Cardiac septum (tissue), 1 donor: ENCODE measurements at regions not wholly inside any gene's neighbourhood (a gene's known extent, or its start where the extent isn't known, plus 50 kb on each side); places are given as distances from the start of the nearest gene placed in this dataset.
"Not testable (repeated sequence)": the region's sequence is repeated elsewhere in the genome, so short reads cannot be mapped to it uniquely, and the experiment has no call there.

Experiments used
- DNase-seq: peaks from one replicate; pipeline ENCODE4 v3.0.0-alpha.2; 2020; ENCODE audit warnings: low spot score
- intact Hi-C: fragments of 100-400 bp; cut with DNase I; formaldehyde crosslinking; loops from one replicate; pipeline ENCODE4 v1.14.0; 2022
- donor health status: DM: no; HTN: no; CAD: no.

DNA sequence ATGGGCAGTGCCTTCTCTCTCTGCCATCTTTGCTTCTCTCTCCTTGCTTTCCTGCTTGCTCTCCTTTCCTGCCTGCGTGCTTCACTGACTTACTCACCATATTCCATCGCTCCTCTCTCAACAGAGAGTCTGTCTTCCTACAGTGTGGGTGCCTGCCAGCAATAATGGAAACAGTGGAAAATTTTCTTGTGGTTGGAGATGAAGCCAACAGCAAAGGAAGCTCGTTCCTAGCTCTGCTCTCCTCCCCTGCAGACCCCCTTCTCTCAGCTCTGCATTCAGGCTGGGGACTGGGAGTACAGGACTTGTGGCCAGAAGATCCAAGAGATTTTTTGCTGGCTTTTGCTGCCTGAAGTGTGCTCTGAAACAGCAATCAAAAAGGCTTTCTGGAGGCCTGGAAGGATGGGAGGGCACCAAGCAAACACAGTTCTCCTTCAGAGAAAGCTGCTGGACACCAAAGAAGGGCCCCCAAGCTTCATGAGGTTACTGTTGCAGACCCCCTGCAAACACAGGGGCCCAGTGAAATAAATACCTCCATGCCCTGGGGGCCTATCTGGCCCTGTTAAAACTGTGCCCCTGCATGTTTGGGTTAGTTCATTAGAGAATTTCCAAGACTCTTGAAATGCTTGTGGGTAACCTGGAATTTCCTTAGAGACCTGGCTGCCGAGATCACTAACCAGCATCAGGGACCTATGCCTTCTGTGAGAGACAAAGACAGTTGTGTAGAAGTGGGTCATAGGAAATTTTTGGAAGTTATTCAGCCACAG lies 149.9 kb upstream of the RASGRP1 start:
- intact Hi-C loops, result no loop called here

DNA sequence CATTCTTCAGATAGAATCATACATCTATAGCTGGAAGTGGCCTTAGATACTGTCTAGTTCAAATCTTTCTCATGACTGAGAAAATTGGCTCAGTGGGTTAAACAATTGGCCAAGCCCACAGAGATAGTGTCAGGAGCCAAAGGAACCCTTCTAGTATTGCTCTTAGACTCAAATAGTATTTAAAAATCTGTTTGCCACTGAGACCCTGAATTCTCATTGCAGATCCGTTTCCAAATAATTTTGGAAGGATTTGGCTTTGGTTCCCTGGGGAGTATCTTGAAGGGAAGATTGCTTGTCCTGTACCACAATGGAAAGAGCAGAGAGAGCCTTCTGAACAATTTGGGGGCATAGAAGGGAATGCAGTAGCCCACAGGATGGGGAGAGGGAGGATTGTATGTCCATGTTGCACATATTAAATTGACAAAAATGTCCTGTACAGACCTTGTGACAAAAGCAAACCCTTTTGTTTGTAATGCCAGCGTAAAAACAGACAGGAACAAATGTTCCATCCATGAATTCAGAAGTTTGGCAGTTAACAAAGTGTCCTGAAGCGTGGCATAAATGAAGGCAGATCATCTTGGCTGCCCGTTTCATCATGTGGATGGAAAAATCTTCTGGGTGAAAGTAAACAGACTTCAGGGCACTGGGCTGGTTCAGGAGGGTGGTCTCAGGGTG lies 156.4 kb upstream of the RASGRP1 start:
- intact Hi-C loops, result no loop called here
- no peak for DNase-seq

More for the DNA sequence above, 149.9 kb upstream of the RASGRP1 start:
- no peak for DNase-seq

DNA sequence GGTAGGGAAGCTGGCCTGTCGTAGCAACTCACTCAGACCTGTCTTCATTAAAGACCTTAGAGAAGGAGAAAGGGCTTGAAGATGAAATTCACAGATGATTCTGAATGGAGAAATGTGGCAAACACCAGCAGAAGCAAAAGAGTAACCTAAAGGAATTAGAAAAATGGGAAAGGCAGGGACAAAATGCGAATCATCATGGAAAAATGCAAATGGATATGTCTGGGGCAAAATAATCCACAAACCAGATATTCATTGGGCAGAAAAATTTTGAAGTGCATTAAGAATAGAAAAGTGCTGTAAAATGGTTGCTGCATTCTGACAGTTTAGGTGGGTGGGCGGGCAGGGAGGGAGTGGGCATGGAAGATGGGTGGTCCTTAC lies 156.9 kb upstream of the RASGRP1 start:
- DNase-seq, result no peak
- intact Hi-C loops, result no loop called here

DNA sequence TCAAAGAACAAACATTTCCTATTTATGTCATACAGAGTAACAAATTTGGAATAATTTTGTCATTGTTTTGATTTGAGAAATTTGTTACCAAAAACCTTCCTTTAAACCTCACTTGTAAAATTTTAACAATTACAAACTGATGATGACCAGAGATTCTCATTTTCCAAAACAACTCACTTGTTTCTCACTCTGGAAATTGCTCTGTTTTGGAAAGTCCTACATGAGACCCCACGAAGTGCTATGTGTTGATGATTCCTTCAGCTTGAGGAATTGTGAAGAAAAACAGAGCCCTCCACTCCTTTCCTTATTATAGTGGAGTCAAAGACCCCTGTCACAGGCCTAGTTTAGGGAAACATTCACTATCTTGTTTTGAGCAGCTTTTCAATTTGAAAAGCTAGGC lies 157.6 kb upstream of the RASGRP1 start:
- DNase-seq, result no peak
- intact Hi-C loops, result no loop called here

DNA sequence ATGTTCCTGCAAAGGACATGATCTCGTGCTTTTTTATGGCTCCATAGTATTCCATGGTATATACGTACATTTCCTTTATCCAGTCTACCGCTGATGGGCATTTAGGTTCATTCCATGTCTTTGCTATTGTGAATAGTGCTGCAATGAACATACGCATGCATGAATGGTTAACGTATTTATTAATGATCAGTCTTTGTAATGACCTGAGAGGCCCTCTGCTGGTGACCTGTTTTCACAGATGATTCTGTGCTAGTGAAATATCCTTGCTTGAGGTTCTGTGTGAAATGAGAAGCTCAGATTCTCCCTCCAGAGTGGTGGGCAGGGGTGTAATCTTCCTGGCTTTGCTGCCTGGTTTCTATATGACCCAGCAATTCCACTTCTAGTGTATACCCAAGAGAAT lies 160.2 kb upstream of the RASGRP1 start:
- intact Hi-C loops, result no loop called here
- DNase-seq, result no peak

DNA sequence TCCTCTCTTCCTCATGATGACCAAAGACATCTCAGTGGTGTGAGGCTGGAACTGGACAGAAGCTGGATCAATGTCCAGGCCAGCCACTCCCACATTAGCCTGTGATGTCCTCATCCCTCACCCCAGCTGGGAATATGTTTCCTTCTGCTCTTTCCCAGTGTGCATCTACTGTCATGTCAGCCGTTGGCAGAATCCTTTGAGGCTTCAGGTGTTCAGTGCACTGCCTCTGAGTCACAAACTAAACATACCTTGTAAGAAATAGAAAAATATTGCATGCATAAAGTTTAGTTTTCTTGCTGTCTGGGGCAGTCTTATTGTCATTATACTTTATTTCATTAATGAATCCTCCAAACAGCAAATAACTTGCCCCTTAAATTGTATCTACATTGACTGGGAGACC lies 161.6 kb upstream of the RASGRP1 start:
- intact Hi-C loops, result no loop called here
- DNase-seq, result no peak

DNA sequence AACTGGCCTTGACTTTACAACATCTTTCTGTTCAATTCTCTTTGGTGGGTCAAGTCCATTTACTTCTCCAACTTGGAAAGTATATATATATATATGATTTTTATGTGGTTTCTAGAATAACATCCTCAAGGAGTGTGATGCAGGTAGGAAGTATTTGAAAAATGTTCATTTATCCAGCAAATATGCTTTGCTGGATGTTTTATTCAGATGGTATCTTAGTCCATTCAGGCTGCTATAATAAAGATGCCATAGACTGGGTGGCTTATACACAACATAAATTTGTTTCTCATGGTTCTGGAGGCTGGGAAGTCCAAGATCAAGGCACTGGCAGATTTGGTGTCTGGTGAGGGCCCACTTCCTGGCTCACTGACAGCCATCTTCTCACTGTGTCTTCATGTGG lies 168.7 kb upstream of the RASGRP1 start:
- intact Hi-C loops, result no loop called here
- no peak for DNase-seq

DNA sequence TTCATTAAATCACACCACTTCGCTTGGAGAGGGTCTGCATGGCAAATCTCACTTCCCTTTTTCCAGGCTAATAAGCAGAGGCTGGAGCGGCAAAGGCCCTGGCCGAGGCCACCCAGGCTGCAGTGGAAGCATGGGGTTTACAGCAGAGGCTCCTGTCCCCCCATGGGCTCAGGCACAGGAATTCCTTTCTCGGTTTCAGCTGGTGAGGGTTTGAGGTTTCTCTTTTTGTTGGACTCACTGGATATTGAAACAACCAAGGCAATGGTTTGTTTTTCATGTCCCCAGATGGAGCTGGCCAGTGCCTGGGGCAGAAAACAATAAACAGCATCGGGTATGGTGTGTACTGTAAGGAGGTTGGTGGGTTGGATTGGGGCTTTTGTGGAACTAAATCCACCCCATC lies 175.6 kb upstream of the RASGRP1 start:
- DNase-seq, result no peak
- intact Hi-C loops, result no loop called here

DNA sequence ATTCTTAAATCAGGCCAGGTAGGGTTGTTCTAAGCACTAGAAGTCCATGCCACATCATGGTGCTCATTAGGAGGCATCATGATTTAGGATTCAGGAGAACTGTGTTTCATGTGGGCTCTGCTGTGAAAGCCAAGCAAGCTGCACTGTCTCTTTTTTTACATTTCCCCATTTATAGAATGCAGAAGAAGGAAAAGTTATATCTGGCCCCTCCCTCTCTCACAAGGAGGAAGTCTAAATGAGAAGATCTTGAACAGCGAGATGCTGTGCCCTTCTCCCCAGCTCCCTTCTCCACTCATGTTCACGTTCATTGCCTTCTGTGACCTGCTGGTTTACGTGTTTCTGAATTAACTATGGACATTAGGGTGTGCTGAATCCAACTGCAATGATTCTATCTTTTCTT lies 178.5 kb upstream of the RASGRP1 start:
- intact Hi-C loops, result no loop called here
- DNase-seq, result no peak

DNA sequence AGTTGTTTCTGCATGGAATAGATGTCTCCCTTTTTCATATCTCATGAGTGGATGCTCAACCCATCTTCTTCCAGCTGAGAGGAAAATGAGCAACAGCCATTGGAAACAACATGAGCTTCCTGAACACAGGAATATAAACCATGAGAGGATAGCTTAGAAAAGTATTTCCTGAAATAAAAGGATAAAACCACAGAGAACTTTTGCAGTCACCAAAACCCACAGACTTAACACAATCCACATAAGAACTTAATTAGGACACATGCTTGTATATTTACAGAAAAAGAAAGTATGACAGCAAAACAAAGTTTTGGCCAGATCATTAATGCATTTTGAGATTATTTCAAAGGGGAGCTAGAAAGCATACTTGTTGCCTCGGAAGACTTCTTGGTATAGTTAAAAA lies 180.5 kb upstream of the RASGRP1 start:
- DNase-seq, result no peak
- intact Hi-C loops, result no loop called here

DNA sequence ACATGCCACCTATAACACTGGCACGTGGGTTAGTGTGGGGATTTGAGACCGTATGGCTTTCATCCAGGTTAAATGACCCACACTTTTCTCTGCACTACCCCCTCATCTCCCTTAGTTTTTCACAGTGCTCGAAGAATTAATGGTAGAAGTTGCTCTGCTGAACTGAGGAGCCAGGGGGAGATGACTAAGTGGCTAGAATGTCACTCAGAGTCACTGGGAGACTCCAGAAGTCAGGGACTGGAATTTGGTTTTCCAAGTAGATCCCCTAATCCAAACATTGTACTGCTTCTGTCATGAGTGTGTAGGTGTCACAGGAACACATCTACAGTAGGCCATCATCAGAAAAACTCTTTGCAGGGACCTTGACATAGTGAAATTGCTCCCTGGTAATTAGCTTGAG lies 181.0 kb upstream of the RASGRP1 start:
- DNase-seq, result no peak
- intact Hi-C loops, result no loop called here

DNA sequence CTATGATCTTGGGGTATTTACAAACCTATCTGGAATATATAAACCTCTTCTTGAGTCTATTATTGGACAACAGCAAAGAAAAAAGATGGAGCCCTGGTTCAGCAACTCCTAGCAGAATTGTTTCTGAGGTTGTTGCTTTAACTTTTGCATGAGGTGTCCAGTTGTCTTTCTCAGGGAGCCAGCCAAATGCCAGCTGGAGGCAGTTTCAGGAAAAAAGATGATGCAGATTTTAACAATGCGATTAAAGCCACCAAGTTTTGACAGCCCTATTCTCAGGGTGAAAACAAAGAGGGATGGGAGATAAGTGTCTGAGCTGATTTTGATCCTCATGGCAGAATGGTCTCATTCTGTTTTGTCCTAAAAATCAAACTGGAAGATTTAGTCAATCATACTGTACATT lies 181.6 kb upstream of the RASGRP1 start:
- no peak for DNase-seq
- intact Hi-C loops, result no loop called here

DNA sequence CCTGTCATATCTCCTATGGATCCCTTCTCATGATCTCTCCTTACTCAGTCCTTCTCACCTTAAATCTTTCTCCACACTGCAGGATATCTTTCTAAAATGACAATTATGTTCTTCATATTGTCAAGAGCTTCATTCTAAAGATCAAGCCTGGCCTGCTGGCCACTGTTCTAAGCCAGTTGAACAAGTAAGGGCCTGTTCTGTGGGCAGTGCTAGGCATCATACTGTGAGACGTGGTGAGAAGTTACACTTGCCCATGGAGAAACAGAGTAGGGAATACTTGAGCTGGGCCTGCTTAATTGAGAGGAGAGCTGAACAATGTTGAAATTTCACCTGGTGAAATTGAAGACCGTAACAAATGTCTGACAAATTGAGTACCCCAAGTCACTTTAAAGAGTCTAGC lies 184.1 kb upstream of the RASGRP1 start:
- intact Hi-C loops, result no loop called here
- no peak for DNase-seq

DNA sequence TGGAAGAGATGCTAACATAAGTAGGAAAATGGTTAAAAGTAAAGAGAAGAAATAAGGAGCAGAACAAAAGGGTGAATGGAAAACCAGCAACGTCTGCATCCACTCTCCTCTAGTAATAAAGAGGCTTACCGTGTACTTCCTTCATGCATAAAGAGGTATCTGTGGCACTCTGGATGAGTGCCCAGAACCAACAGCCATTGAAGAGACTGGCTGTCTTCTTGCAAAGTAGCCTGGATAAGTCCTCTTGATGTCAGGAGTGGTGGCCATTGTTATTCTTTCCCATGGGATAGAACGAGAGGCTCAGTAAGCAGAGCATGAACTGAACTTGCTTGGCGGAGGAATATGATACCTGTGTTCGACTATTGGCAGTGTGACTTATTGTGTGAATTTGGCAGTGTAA lies 186.2 kb upstream of the RASGRP1 start:
- intact Hi-C loops, result no loop called here

DNA sequence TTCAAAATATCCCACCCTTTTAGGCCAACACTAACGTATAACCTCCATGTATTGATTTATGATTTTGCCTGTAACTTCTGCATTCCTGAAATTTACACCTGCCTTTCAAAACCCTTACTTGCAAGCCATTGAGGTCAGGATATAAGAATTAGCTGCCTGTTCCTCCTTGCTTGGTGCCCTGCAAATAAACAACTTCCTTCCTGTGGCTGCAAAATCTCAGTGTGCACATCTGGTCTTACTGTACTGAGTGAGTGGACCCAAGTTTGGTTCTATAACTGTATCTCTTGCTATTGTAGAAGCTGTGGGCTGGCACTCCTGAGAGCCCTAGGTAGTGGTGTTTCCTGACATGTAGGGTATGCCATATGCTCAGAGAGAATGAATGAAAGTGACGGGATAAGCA lies 191.1 kb upstream of the RASGRP1 start:
- intact Hi-C loops, result no loop called here

More for the DNA sequence above, 186.2 kb upstream of the RASGRP1 start:
- DNase-seq, result no peak

DNA sequence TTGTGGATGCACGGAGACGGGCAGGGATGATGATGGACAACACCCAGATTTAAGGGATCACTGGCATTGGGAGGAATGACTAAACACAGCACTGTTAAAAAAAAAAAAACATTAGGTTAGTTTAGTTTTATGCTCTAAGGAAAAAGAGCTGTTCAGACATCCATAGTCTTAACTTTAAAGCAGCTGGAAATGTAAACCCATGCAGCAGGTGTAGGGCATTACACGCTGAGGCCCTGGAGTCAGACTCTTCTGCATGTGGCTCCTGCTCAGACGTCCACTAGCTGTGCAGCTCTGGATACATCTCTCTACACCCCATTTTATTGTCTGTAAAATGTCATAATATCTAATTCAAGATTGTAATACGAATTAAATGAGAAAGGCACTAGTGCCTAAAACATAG lies 191.8 kb upstream of the RASGRP1 start:
- intact Hi-C loops, result no loop called here
- no peak for DNase-seq

More for the DNA sequence above, 191.1 kb upstream of the RASGRP1 start:
- no peak for DNase-seq

DNA sequence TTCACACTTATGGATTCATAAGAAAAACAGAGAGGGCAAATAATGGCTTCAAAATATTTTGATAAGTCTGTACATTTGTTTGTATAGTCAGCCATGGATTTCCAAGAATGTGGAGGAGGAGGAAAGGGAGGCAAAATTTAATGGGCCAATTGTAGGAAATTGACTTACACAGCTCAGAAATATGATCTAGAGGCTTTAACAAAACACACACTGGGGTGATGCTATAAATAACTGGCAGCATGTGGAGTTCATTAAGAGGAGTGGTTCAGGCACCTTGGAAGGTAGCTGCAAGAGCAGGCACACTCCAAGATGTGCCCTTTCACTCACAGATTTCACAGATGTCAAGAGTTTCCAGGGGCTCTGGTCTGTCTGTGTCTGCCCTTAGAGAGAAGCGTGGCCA lies 193.4 kb upstream of the RASGRP1 start:
- no peak for DNase-seq
- intact Hi-C loops, result no loop called here

DNA sequence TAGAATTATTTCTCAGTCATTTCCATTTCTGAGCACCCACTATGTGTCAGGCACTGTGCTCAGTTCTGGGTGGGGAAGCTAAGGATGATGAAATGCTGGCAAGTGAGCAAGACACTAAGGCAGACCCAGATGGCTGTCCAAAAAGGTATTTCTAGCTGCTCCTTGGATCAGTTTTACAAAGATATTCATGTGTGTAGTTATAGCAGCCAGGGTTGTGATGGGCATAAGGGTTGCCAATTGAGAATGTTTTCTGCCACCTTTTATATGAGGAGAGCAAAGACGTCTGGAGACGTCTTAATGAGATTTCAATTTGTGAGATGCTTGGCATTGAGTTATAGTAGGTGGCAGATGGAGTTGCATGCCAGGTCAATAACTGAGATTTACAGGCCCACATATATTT lies 197.1 kb upstream of the RASGRP1 start:
- DNase-seq, result no peak
- intact Hi-C loops, result no loop called here

DNA sequence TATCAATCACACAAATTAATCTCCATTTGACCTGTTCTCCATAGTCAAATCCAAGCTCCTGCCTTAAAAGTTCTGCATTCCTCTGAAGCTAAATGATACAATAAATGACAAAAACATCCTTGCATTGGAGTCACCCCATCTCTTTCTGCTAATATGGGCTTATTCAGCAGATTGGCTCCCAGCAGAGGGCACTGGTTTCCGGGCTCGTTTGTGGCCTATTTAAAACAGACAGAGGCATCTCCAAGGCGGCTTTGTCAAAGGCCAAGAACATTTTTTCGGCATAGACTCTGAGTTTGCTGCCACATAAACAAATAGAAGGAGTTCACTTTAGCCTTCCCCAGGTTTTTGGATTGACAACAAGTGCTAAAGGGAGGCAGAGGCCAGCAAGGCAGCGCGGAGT lies 204.4 kb upstream of the RASGRP1 start:
- DNase-seq, result no peak
- intact Hi-C loops, result no loop called here

DNA sequence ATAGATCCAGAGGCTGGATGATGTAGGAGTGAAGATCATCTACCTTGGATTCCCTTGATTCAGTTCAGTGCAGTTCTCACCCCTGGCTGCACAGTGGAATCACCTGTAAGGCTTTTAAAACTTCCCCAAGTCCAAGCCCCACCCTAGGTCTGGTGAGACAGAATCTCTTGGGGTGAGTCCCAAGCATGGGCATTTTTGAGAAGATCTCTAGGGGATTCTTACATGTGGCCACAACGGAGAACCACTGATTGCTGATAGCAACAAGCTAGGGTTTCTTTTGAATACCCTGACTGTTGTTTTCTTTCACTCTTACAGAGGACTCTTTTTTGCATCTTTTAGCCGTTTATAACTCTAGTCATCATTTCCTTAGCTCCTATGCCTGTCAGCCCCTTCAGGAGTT lies 204.9 kb upstream of the RASGRP1 start:
- DNase-seq, result no peak
- intact Hi-C loops, result no loop called here

DNA sequence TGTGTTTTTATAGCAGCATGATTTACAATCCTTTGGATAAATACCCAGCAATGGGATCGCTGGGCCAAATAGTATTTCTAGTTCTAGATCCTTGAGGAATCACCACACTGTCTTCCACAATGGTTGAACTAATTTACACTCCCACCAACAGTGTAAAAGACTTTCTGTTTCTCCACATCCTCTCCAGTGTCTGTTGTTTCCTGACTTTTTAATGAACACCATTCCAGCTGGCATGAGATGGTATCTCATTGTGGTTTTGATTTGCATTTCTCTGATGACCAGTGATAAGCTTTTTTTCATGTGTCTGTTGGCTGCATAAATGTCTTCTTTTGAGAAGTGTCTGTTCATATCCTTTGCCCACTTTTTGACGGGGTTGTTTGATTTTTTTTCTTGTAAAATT lies 209.5 kb upstream of the RASGRP1 start:
- intact Hi-C loops, DNase-seq: not testable (repeated sequence)

DNA sequence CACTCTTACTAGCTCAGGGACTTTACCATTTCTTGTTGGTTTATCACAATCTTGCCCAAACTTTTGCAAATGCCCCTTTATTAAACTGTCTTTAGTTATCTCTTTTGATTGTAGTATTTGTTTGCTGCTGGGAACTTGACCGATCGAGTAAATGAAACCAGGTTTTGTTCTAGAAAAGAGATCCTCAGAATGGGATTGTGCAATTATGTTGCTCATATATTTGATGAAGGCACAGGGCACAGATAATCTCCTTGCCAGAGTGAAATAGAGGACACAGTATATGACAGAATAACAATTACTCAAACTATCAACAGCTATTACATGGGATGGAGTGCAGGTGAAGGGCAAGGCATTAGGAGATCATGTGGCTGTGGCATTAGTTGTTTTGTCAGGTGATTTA lies 216.6 kb upstream of the RASGRP1 start:
- no peak for DNase-seq
- intact Hi-C loops, result no loop called here
